HG03442 (cell line): ENCODE measurements at regions not wholly inside any gene's neighbourhood (a gene's known extent, or its start where the extent isn't known, plus 50 kb on each side); places are given as distances from the start of the nearest gene placed in this dataset.

ENCODE experiments used
- ATAC-seq: cut with Tn5 transposase; IDR thresholded peaks from one replicate; pipeline ENCODE4 v1.9.1; 2021; ENCODE audit warnings: mild to moderate bottlenecking, moderate library complexity; ENCODE audit not compliant: unreplicated experiment

DNA sequence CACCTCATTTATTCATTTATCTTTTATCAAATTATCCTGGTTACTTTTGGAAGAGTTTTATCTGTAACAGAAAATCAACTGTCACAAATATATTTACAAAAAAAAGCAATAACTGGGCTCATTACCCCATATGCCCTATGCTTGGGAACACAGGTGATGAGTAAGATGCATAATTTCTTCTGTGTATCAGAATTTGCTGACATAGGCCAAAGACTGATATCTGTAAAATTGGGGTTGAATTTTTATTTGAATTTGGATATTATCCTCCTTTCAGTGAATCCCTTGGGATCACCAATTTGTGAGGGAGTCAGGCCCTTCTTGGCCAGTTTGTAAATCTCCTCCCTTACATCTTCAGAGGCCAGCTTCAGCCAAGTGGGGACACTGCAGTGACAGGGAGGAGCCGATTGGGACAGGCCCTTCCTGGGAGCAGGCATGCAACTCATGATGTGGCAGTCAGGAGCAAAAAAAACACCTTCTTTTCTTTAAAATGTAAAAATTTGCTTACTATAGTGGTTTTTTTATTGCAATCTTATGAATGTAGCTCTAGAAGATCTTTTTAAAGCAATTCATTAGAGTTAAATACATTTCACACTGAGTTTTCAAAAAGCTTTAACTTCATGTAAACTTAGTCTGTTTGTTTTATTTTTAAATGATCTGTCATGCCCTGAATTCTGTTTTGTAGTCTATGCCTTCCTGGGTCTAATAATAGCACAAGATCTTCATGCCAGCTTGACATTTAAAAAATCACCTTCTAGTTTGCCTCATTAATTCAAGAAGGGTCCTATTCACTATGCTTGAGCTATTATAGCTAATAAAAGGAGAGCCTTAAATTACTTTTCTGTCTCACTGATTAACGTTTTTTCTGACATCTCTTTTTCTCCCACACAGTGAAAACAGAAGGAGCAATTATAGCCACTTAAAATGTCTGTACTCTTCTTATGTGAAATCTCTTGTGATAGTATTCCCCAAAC lies 136.6 kb upstream of the SPRY1 start:
- ATAC-seq = no peak

DNA sequence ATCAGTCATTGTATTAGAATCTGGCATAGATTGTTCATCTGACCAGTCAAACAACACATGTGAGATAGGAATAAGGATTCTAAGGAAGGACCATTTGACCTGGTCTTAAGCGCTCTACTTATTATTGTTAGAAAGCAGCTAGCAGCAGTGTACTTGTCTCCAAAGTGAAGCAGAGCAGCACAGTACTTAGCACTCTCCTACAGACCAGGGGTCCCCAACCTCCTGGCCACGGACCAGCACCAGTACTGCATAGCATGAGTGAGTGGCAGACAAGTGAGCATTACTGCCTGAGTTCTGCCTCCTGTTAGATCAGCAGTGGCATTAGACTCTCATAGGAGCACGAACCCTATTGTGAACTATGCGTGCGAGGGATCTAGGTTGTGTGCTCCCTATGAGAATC lies 135.9 kb upstream of the SPRY1 start:
- ATAC-seq = no peak

DNA sequence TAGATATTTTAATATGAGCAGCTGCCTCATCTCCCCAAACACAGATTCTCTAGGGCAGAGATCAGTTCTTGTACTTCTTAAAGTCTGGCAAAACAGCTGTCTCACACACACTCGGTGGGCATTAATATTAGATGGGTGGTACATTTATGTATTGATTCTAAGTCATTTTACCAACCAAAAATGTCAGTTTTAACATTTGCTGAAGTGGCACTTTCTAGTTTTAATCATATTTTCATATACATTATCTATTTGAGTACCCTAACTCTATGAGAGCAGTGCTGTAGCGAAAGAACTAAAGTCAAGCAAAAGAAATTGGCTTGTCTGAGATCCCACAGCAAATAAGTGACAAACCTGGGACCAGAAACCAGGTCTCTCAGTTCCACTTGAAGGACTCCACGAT lies 134.5 kb upstream of the SPRY1 start:
- no peak for ATAC-seq

DNA sequence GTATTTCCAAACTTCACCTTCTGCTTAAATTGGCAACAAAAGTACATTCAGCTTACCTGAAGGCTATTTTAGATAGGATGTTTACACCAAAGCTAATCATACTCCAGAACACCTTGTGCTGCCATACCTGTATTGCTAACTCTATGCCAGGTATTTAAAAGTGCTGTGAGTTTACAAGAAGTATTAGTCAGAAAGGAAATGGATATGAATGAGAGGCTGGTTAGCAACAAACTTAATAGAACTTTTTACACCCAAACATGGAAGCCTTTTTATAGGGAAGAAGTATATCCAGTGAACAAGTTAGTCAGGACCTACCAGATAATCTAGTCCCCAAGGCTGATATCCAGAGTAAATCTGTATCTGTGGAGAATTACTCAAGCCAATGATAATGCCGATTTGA lies 131.2 kb upstream of the SPRY1 start:
- ATAC-seq = no peak

DNA sequence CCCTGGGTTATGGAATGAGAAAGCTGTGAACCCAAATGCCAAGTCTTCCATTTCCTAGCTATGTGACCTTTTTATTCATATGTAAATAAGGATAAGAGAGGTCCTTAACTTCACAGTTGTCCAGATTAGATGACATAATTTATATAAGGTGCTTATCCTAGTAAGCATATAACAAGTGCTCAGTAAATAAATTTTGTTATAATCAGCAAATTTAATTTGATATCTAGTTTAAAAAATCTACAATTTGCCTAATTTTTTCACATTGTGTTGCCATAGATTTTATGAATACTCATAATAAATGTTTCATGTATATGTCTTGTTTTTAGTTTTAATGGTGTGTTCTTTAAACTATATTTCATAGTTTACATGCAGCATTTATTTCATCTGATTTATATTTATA lies 130.4 kb upstream of the SPRY1 start:
- no peak for ATAC-seq

DNA sequence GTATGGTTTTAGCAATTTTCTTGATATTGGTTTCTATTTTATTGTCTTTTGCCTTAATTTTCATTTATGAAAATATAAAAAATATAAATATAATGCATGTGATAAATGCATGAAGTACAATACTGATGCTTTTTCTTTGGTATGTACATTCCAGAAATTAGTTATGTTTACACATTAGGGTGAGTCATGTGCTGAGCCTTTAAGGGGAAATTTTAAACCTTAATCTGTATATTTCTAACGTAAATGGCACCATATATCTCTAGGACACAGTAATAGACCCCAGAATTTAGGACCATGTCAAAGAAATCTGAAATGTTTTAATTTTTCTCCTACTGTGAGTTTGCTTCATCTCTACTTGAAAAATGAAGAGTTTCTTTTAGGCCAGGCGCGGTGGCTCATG lies 117.8 kb upstream of the SPRY1 start:
- ATAC-seq = no peak

DNA sequence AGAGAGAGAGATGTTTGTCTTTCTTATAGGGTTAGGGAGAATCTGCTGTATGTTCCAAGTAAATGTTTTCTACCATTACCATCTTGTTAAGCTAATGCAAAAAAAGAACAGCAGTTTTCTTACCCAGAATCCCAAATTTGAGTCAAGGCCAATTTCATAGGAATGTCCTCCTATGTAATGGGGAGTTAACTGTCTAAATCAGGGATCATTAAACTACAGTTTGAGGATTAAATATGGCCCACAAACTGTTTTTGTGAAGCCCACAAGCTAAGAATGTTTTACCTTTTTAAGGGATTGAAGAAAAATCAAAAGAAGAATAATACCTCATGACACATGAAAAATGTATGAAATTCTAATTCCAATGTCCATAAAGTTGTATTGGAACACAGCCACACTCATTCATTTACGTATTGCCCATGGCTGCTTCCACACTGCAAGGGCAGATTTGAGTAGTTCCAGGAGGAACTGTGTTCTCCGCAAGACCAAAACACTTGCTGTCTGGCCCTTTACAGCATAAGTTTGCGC lies 113.2 kb upstream of the SPRY1 start:
- no peak for ATAC-seq

DNA sequence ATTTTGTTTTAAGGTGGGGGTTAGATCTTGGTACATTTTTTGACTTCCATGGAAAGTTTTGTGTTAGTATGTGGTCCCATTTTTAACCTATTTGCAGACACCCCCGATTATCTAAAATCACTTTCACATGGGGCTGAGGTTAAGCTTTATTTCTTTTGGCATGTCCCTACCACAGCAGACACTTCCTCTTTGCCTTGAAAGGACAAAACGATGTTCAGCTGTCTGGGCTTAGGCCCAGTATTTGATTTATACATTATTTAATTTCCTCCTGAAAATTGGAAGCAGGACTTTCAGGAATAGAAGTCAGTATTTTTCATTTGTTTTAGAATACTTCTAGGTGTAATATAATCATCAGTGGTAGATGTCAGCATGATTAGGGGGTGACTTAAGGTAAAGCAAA lies 112.4 kb upstream of the SPRY1 start:
- ATAC-seq = no peak

DNA sequence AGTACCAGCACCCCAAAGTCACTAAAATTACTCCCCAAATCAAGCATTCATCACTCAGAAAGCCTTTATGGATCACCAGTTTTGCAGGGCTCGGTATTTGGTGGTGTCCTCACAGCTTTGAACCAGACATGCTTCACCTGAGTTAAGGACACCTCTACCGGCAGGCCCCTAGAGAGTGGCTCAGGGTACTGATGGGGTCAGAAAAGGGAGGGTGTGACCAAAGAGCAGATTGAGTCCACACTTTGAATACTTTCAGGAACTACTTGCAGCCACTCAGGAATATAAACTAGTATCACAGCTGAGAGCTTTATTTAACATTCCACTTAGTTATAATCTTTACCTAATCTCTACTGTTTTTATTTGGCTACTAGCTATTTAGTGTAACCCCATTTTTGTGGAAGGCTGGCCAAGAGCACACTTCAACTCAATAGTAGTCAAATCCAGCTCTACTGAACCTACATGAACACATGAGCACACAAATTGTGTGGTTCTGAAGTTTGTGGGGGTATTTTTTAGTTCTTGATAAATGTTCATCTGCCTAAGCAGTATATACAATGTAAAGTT lies 109.6 kb upstream of the SPRY1 start:
- no peak for ATAC-seq

DNA sequence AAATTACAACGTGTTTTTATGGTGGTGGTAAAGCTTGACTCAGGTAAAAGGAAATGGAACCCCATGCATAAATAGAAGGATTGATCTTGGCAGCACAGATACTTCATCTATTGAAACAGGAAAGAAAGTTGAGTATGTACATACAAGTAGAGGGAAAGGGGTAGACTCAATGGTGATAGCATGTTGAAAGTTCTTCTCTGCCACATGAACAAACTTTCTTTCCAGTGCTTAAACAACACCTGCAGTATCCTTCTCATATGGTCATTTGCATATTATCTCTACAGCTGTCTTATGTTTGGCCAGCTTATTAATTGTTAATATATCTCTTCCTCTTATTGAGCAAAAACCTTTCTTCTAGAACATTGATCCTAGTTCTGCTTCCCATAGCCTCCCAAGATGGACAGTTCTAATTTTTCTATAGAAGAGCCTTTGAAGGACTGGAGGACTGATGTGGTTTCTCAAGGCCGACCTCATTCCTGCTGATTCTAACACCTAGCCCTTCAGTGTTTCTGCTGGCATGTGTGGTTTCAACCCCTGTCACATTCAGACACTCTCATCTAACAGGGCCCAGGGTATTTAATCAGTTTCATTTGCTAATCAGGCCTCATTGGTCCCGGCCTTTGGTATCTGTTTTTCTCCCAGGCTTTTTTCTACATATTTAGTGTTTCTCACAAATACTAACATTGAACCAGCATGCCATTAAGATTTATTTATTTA lies 108.1 kb upstream of the SPRY1 start:
- no peak for ATAC-seq

DNA sequence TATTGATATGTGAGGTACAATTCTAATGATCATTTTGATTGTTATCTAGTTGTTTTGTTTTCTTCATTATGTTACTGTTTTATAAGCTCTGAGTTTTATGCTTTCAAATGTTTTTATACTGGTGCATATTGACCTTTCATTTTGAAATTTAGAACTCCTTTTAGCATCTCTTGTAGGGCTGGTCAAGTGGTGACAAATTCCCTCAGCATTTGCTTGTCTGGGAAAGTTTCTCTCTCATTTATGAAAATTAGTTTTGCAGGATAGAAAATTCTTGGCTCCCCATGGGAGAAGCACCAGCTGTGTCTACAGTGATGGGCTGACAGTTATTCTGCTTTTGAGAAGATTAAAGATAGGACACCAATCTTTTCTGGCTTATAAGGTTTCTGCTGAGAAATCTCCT lies 105.3 kb upstream of the SPRY1 start:
- no peak for ATAC-seq

DNA sequence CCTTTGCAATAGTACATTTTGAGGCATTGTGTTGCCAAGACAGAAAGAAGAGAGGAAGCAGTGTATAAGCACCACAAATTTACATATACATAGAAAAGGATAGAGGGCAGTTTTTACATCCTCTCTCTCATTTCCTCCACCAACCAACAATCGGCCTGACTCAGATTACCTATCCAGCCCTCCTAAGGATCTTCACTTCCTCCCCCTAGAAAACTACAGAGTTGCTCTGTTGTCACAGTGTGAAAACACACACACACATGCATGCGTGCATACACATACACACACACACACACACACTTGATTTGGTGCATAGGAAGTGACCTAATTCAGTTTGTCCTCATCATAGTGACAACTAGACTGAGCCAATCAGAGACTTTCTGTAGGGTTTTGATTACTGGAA lies 98.8 kb upstream of the SPRY1 start:
- no peak for ATAC-seq

DNA sequence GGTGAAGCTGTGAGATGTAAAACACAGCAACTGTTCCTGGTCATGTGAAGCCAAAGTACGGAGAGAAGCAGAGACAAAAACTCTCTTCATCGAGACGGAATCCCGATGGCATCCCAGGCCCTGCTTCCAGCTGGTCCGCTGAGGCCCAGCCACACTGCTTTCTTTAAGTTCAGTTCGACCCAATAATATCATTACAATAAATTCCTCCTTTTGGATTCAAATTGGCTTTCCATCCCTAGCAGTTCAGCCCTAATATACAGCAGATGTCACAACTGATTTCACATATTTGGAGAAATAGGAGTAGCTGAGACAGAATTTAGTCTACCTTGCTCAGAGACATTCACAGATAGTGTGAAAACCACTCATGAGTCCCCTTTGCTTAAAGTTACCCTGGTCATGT lies 98.3 kb upstream of the SPRY1 start:
- no peak for ATAC-seq

DNA sequence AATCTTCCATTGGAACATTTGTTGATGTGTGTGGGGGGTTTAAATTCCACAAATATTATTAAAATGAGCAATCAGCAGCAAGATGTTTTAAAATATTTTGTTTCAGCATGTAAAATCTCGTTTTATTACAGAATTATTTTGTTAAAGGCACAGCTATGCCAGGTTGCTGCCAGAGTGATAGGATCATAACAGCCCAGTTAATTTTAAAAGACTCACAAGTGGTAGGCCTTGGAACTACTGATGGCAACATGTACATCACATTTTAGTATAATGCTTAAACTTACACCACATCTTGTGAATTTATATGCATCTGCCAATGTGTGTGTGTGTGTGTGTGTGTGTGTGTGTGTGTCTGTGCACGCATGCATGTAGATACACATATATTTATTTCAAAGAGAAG lies 97.8 kb upstream of the SPRY1 start:
- no peak for ATAC-seq

DNA sequence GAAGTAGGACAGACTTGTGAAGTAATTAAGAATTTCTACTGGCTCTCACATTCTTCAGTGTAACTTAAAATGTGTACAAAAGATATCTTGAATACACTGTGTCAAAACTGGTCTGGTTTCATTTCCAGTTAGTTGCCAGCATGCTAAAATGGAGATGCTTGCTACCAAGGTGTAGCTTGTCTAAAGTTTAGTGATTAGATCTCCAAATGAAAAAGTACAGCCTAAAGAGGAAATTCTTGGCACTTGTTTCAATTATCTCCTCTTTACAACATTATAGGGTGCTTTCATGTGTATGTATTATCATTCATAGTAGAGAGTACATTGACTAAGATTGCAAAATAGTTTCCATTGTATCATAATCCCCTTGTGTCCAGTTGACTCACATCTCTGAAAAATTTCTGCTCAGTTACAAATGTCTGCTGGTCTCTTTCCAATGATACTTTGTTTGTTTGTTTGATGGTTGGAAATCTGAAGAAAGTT lies 97.3 kb upstream of the SPRY1 start:
- ATAC-seq = no peak

DNA sequence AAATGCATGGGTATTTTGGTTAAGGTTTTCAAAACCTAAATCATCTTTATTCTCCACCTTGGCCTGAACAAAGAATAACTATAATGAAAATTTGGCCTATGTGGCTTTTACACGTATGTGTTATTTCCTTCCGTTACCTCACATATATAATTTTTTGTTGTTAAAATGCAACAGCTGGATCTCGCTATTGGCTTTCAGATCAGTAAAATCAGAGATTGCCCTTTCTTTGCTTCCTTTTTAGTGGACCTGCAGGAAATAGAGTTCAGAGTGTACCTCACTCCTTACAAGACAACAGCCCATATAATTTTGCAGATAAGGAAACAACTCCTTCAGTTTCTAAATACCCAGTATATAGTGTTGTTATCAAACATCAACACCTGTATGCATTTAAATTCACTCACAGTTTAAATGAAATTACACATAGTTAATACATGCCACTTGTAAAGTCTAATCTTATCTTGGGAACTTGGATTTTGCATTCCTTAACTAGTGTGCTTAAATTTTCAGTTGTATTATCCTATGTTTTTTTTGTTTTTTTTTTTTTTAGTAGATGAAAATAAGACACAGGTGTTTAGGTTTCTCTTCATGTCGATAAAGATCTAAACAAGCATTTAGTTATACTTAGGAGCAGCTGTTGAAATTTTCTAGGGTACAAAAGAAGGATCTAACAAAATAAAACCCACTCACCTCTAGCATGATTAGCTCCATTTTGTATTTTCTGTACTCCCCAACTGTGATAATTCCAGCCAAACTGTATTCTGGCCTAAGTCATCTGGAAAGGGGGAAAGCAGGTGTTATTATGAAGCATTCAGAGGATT lies 96.2 kb upstream of the SPRY1 start:
- ATAC-seq = no peak

DNA sequence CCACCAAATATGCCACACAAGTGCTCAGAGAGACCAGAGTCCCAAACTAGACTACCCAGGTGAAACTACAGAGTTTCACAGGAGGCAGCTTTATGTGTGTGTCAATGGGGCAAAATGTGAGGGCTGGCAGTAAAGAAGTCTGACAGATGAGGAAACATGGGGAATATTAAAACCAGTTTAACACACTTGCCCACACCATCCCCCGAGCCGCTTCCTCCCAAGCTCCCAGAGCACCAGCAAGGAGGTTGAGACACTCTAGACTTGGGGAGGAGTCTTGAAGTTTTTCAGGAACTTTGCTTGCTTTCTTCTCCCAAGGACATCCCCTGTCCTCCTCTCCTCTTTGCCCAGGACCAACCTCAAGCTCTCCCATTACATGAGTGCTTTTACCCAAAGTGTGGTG lies 94.7 kb upstream of the SPRY1 start:
- no peak for ATAC-seq

DNA sequence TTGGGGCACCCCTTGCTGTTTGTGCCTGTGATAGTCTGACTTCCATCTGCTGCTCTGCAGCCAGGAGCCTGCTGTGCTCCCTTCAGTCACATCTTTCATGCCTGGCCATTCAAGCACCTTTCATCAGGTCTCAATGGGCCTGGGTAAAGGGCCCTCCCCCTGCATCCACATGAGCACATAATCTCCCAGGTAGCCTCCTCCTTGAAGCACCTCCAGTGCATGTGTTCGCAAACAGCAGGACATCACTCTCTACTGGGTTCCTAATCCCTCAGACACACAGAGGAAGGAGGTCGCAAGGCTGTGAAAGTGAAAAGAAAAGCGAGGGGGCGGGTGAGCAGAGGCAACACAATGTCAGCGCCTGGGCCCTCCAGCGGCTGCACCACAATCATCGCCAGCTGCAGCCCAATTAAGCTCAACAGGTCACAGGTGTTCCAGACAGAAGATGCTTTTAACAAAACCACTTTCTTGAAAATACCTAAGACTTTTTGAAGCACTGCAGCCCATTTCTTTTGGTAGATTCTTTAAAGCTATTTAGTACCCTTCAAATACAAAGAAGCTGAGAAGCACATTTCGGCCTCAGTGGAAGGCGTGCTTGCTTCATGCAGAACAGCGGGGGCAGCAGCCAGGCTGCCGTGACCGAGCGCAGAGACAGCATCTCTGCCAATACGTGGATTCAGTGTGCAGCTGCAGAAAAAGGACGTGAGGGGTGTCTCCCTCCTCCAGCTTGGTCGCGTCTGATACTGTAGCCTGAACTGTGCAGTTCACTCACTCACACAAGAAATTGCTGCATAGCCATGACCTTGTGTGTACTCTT lies 92.2 kb upstream of the SPRY1 start:
- no peak for ATAC-seq

DNA sequence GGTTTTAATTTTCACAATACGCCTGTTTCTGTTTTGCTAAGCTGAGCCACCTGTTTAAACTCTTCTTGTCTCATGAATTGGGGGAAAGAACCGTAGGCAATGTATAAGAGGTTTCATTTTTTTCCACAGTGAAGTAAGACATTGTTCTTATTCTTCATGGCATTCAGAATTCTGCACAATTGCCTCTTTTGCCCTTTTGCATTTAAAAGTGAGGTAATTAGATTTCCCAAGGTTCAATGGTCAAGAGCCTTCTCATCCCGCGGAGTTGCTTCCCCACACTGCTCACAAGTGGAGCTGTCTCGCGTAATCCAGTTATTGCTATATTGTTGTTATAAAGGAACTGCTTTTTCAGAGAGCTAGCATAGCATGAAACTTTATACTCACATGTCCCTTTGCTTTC lies 90.9 kb upstream of the SPRY1 start:
- ATAC-seq = no peak

DNA sequence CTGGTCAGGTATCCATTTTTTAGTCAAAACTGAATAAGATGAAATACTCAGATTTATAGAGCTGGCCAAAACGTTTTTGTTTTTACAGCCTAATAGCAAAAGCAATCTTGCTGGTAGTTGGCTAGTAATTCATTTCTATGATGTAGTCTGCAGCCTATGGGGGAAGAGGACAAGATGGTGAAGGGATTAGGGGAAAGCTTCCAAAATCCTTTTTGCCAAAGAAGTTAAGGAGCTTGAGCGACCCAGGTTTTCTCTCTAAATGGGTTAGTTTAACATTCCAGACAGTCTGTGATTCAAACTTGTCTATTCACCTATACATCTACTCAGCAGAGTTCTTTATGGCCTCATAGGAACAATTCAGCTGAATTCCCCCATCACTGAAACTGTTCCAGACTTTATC lies 89.8 kb upstream of the SPRY1 start:
- no peak for ATAC-seq
